NCI-H187 (cell line): ENCODE measurements at regions not wholly inside any gene's neighbourhood (a gene's known extent, or its start where the extent isn't known, plus 50 kb on each side); places are given as distances from the start of the nearest gene placed in this dataset.

Source experiments
- DNase-seq, 2 experiments: peaks; one replicate each; lab custom pipeline; 2025; lab: John Stamatoyannopoulos, UW

DNA sequence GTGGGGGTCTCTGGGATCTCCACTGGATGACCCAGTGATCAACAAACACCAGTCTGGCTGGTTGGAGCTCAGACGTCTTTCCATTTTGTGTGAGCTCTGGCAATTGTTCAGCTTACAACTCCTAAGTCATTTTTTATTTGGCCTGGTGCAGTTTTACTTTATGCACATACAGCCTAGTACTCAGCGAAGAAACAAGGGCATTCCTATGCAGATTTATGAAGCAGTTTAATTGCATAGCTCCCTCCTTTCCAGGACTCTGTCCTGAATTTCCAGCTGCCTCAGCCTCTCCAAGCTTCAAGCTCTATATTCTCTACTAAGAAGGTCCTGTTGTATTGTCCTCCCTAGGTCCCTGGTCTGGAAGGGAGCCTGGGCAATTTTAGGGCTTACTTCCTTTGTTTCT lies 145.6 kb upstream of the GALNT17 start:
- no peak for DNase-seq

DNA sequence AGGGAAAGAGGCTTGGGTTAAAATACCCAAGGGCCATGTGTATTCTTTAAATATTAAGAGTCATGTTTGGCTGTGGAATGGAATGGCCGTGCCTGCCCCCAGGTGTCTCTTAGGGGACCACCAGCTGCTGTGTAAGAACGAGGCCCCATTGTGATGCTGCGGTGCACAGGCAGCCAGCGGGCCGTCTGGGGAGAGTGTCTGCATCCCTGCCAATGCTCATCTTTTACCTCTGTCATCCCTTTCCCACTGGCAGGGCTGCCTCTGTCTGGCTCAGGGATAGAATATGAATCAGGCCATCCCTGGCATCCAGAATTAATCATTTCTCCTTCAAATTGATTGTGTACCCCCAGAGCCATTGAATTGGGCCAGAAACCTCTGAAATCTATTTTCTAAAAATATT lies 137.8 kb upstream of the GALNT17 start:
- DNase-seq = no peak

DNA sequence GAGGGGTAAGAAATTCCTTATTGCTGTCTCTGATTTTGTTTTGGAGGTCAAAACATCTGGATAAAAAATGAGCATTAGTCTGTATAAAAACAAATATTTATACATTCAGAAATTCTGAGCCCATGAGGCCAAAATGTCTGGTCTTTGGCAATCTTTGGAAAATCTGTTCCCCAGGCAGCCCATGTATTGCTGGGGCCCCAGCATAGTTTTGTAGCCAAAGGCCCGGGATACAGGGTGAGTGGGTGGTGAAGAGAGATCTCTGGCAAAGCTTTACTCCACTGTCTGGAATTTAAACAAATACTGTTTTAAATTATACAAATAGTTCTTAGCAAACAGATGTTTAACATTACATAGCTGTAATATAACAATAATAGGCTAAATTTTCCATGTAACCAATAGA lies 134.7 kb upstream of the GALNT17 start:
- DNase-seq = no peak

DNA sequence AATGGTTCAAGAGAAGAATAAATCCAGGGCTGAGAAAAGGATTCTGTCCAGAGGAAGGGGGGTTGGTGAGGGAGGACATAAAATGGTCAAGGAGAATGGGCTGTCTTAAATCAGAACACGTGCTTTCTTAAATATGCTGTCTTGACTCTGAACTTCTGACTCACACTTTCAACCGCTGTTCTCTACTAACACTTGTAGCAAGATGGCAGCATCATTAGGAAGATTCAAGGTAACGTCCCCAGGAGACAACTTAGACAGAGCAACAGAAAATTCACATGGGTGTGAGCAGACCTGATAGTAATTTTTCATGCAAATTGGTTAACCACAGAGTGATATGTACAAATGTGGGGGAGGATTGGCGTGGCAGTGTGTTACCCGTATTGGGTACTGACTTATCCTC lies 126.8 kb upstream of the GALNT17 start:
- no peak for DNase-seq

DNA sequence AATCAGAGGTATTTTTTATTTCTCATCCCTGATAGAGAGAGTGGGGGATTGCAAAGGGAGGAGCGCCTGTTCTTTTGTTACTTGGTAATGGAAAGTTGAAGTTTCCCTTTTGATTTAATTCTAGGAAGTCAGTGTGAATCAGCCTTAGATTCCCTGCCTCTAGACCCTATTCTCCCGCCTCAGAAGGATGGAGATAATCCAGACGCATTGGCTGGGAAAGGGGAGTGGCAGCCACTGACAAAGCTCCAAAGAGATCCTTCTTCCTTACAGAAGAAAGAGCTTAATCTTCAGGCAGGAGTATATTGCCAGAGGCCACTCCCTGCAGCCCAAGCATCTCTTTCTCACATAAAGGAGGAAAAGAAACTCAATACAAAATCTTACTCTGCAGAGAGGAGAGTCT lies 122.3 kb upstream of the GALNT17 start:
- no peak for DNase-seq

DNA sequence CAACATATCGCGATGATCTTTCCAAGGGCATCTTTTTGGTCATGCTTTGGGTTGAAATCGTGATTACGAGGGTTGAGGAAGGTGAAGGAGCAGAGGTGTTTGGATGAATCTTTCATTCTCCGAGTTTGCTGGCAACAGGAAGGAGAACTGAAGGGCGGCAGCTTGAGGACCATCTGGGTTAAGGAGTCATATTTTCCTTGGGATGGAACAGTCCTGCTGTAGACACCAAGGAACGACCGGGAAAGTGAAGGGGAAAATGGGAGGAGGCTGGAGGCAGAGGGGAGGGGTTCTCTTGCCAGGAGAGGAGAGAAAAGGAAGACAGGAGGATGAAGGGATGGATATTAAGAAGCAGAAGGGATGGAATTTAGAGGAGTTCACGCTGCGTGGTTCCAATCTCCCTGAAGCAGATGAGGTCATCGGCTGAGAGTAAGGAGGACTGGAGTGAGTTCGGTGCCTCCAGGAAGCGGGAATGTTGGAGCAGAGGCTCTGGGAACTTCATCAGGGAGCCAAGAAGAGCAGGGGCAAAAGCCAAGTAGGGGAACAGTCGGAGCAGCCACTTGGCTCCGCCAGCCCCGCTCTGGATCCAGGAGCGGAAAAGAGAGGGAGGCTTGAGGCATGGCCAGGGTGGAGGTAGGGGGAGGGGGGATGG lies 116.6 kb upstream of the GALNT17 start:
- DNase-seq = no peak

DNA sequence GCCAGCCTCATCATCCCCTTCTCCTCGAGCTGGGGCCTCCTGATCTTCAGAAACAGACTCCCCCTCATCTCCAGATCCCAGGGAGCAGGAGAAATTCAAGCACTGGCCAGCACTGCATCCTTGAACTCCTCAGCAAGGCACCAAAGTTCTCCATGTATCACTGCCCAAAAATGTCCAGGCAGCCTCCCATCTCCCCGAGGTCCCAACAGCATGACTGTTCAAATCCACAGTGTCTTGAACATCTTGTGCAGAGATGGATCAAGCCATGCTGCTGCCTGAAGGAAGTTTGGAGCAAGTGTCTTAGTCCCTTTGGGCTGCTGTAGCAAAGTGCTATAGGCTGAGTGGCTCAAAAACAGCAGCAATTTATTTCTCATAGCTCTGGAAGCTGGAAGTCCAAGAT lies 115.5 kb upstream of the GALNT17 start:
- DNase-seq = no peak

DNA sequence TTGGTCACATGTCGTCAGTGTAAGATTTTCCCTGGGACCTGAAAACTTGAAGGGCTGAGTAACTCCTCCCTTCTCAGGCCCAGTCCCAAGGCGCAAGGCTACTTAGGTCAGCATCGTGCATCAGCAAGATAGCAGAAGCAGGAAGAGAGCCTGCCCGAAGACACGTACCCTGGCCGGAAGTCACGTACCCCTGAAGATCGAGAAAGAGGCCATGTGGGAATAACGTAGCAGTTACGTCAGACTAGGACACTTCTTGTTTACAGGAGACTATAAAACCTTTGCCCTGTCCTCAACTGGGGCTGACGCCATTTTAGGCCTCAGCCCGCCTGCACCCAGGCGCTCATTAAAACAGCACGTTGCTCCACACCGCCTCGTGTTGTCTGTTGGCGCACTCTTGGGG lies 114.3 kb upstream of the GALNT17 start:
- DNase-seq = no peak

DNA sequence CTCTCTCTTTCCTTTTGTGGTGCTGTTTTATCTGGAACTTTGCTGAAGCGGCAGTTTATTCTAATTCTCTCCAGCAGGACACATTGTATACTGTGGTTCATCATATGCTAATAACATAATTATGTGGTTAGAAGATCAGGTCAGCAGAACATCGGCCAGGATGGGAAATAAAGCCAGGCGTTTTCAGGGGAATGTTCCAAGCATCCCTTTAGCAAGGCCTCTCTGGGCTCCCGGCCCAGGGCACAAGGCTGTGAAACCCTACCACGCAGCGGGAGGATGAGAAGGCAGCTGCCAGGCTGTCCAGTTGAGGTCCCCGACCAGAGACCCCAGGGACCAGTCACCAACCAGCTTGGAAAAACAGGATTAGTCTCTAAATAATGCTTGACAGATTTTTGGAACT lies 112.2 kb upstream of the GALNT17 start:
- no peak for DNase-seq

DNA sequence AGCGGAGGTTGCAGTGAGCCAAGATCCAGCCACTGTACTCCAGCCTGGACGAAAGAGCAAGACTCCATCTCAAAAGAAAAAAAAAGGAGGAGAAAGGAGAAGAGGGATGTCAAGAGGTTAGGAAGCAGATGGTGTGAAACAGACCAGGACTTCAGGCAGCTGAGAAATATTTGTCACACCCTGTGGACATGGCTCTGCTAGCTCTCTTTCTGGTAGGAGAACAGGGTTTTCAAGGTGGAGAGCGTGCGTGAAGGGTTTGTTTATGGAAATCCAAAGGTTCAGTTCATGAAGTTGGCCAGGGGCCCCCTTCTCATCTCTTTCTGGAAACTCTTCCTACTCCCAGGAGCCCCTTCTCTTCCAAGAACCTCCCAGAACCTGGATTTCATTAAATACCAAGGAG lies 110.8 kb upstream of the GALNT17 start:
- no peak for DNase-seq

DNA sequence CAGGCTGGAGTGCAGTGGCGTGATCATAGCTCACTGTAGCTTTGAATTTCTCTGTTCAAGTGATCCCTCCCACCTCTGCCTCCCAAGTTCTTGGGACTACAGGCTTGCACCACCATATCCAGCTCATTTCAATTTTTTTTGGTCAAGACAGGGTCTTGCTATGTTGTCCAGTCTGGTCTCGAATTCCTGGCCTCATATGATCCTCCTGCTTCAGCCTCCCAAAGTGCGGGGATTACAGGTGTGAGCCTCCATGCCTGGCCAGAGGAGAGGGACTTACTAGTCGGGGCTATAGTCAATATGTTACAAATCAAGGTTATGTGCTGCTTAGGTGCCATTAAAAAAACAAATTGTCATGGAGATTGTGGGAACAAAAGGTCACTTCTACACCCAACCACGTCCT lies 105.3 kb upstream of the GALNT17 start:
- no peak for DNase-seq

DNA sequence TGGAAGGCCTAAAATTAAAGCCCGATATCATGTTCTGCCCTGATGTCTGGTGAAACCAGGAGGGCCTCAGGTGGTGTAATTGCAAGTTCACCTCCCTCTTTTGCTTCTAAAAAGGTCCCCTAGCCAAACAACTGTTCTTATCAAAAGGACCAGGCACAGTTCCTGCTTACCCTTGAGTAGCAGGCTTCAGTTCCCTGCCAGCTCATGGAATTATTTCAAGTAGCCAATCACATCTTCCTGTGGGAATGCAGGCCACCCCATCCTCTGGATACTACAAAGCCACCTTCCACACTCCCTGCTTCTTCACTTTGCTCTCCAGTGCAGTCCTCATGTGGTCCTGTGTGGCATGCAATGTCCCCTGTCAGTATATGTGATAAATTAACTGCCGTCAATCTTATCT lies 97.7 kb upstream of the GALNT17 start:
- DNase-seq = no peak

DNA sequence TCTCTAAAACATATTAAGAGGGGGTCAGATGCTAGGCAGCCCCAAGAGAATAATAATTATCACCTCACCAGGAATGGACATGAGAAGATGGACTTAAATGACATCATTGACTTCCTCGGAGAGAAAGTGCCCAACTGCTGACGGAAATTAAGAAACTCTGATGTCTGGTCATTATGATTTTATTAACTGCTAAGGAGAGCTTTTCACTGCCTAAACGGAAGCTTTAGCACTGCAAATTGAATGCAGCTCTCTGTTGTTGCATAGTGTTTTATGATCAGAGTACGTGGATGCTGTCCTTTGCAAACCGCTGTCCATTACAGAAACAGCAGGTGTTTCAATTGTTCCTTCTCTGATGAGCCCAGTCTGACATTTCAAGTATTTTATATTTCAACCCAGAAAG lies 89.4 kb upstream of the GALNT17 start:
- no peak for DNase-seq

DNA sequence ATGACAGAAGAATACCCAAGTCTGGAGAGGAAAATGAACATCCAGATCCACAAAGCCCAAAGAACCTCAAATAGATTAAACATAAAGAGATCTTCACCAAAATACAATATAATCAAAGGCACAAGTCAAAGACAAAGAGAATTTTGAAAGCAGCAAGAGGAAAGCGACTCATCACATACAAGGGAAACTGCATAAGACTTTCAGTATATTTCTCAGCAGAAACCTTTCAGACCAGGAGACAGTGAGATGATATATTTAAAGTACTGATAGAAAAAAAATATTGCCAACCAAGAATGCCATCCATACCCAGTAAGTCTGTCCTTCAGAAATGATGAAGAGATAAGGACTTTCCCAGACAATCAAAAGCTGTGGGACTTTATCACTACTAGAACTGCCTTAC lies 81.5 kb upstream of the GALNT17 start:
- no peak for DNase-seq

DNA sequence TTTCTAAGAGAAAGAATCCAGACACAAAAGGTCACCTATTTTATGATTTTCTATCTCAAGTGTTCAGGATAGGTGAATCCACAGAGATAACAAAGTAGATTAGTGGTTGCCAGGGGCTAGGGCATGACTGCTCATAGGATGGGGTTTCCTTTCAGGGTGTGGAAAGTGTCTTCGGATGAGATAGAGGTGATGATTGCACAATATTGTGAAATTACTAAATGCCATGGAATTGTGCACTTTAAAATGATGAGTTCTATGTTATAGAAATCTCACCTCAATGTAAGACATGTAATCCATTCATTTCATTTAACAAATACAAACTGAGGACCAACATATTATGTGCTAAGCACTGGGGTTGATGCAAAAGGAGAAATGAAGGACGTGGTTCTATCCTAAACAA lies 76.4 kb upstream of the GALNT17 start:
- DNase-seq = no peak

DNA sequence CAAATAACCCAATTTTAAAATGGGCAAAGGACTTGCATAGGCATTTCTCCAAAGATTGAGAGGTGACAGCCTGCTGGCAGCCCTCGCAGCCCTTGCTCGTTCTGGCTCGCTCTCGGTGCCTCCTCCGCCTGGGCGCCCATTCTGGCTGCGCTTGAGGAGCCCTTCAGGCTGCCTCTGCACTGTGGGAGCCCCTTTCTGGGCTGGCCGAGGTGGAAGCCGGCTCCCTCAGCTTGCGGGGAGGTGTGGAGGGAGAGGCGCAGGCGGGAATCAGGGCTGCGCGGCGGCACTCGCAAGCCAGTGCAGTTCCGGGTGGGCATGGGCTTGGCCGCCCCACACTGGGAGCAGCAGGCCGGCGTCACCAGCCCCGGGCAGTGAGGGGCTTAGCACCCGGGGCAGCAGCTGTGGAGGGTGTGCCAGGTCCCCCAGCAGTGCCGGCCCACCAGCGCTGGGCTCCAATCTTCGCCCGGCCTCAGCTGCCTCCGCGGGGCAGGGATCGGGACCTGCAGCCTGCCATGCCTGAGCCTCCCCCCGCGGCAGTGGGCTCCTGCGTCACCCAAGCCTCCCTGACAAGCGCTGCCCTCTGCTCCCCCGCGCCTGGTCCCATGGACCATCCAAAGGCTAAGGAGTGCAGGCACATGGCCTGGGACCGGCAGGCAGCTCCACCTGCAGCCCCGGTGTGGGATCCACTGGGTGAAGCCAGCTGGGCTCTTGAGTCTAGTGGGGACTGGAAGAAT lies 54.0 kb upstream of the GALNT17 start:
- no peak for DNase-seq
